ENCODE measurements at regions not wholly inside any gene's neighbourhood (a gene's known extent, or its start where the extent isn't known, plus 50 kb on each side); places are given as distances from the start of the nearest gene placed in this dataset.

- TF ChIP-seq TAF1 (IDR thresholded peaks at IDR 0.05; ENCODE audit: borderline replicate concordance, low read depth, low read length) (no peak), POLR2AphosphoS5 (IDR thresholded peaks at IDR 0.05; ENCODE audit: low read depth, low read length) (no peak)
Observed at GRCh38 chr3:193780397-193780796, 187.4 kb downstream of the OPA1 start.

All from GM12892 (cell line).